GM10248 (cell line): ENCODE measurements at regions not wholly inside any gene's neighbourhood (a gene's known extent, or its start where the extent isn't known, plus 50 kb on each side); places are given as distances from the start of the nearest gene placed in this dataset.

Experiments used
- CTCF ChIA-PET: fragments of 300-600 bp; sonication (Branson Sonifier 250); formaldehyde crosslinking; extraction: SDS; loops from one replicate; lab custom pipeline; 2021; ENCODE audit warnings: antibody characterized with exemption; lab: Yijun Ruan, JAX
- POLR2A ChIA-PET: fragments of 350-650 bp; sonication (Branson Sonifier 250); formaldehyde crosslinking; extraction: SDS; loops from one replicate; lab custom pipeline; 2020; ENCODE audit warnings: antibody characterized with exemption; lab: Yijun Ruan, JAX
- DNase-seq: peaks from one replicate; pipeline ENCODE4 v3.0.0; 2012; ENCODE audit errors: extremely low spot score
- CTCF ChIP-seq: IDR thresholded peaks from 2 replicates; pipeline ENCODE4 v1.5.1; 2012; ENCODE audit warnings: mild to moderate bottlenecking, low read depth; ENCODE audit errors: extremely low read depth, missing control alignments, control extremely low read depth

- CTCF ChIA-PET, result no interaction called here
- DNase-seq, result no peak
Observed at GRCh38 chrX:110881971-110882370, 86.4 kb upstream of the CHRDL1 start.

GRCh38 chrX:110877326-110877725, 81.7 kb upstream of the CHRDL1 start:
- CTCF ChIA-PET, result no interaction called here
- no peak for TF ChIP-seq CTCF
- POLR2A ChIA-PET, result no interaction called here
- no peak for DNase-seq

More at GRCh38 chrX:110881971-110882370, 86.4 kb upstream of the CHRDL1 start:
- POLR2A ChIA-PET, result no interaction called here
- no peak for TF ChIP-seq CTCF

- CTCF ChIA-PET, result no interaction called here
- no peak for TF ChIP-seq CTCF
- no peak for DNase-seq
- POLR2A ChIA-PET, result no interaction called here
Observed at GRCh38 chrX:110871839-110872238, 76.2 kb upstream of the CHRDL1 start.

- ChIA-PET POLR2A (no interaction called here), CTCF (interaction anchor here (0.9 kb wide), 1 partner anchor 10 kb away, joined by 3 read pairs; no protein-coding TSS in a partner anchor)
- DNase-seq, result no peak
- no peak for TF ChIP-seq CTCF
Observed at GRCh38 chrX:110866421-110866820, 70.8 kb upstream of the CHRDL1 start.

GRCh38 chrX:110863883-110864282, 68.3 kb upstream of the CHRDL1 start:
- ChIA-PET CTCF (interaction anchor here (1.4 to 1.6 kb wide), 2 partner anchors 10 to 13 kb away, joined by 3 to 6 read pairs; no protein-coding TSS in a partner anchor), POLR2A (no interaction called here)
- TF ChIP-seq CTCF, result no peak

GRCh38 chrX:110858565-110858964, 62.9 kb upstream of the CHRDL1 start:
- POLR2A ChIA-PET, result no interaction called here

More at GRCh38 chrX:110863883-110864282, 68.3 kb upstream of the CHRDL1 start:
- no peak for DNase-seq

More at GRCh38 chrX:110858565-110858964, 62.9 kb upstream of the CHRDL1 start:
- no peak for TF ChIP-seq CTCF
- no peak for DNase-seq
- CTCF ChIA-PET, result no interaction called here
